HG02852 (cell line): ENCODE measurements at regions not wholly inside any gene's neighbourhood (a gene's known extent, or its start where the extent isn't known, plus 50 kb on each side); places are given as distances from the start of the nearest gene placed in this dataset.

ENCODE experiments used
- ATAC-seq: cut with Tn5 transposase; IDR thresholded peaks from one replicate; pipeline ENCODE4 v1.9.1; 2021; ENCODE audit warnings: mild to moderate bottlenecking, moderate library complexity; ENCODE audit not compliant: unreplicated experiment

DNA sequence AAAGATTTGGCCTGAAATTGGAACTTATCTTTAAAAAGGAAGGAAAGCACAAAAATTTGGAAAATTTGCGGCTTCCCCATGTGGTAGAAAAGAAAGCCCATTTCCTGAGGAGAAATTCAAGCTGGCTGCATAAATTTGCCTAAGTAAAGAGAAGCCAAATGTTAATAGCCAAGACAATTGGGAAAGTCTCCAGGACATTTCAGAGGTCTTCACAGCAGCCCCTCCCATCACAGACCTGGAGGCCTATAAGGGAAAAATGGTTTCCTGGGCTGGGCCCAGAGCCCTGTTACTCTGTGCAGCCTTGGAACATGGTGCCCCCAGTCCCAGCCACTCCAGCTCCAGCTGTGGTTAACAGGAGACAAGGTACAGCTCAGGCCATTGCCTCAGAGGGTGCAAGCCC lies 736.5 kb downstream of the HACE1 start:
- no peak for ATAC-seq

- no peak for ATAC-seq
Measured at GRCh38 chr6:104118274-104118673, 741.4 kb downstream of the HACE1 start.

DNA sequence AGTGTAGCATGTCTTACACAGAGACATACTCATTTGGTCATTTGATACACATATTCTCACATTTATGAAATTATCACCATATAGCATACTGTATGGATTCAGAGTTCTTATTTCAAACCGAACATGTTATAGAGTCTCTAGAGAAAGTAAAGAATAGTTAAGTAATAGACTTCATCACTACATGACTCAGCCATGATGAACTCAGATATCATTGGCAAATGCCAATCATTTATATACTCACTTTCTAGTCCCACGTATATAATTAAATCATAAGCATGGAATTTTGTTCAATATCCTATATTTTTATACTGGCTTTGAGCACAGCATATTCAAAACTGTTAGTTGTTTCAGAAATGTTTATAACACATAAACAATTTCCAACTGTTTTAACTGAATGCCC lies 749.9 kb downstream of the HACE1 start:
- ATAC-seq = no peak

DNA sequence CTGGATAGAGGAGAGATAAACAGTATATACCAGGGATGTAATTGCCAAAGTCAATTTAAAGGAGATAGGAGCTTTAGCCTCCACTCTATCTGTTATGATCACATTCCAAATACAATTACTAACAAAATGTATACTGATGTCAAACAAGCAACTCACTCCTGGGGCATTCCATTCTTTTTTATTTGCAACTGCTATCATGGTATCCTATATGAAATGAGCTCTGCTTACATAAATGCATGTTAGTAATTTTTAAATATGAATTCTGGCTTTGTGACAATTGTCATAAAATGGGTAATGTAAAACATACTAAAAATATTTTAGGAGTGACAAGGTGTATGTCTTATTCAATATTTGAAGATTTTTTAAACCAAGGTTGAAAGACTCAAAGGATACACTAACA lies 751.1 kb downstream of the HACE1 start:
- ATAC-seq = no peak

DNA sequence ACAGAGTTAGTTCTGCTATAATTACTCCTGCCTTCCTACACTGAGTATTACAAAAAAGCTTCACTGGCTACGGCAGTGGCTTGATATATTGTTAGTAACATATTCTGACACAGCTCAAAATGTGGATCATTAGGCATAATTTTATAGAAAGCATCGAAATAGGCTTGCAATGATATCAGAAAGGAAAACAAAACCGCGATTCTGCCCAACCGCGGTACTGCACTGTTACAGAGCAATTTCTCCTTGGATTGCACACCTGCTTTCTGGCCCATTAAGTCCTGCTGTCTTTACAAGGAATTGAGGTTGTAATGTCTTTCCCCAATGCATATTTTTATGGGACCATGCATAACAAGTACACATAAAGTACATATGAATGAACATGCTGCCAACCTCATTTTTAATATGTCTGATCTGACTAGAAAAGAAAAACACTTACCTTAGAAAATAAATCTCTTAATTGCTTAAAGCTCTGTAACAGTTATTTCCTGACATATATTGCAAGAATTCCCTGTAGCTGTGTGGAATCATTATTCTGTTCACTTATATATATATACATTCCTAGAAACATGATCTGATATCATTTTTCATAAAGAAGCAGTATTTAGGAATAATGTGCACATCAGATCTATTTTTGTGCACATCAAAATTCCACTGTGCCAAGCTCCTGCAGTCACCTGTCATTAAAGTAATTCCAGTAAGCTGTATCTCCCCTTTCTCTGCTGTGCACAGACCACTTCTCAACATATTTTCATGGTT lies 763.9 kb downstream of the HACE1 start:
- no peak for ATAC-seq

DNA sequence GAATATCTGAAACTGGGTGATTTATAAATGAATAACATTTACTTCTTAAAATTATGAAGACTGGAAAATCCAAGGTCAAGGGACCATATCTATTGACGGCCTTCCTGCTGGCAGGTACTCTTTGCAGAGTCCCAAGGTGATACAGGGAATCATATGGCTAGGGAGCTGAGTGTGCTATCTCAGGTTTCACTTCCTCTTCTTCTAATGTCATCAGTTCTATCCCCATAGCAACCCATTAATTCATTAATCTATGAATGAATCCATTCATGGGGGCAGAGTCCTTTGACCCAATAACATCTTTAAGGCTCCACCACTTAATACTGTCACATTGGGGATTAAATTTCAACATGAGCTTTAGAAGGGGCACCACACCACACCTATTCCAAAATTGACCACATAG lies 772.0 kb downstream of the HACE1 start:
- ATAC-seq = no peak

GRCh38 chr6:104068281-104068680 lies 791.4 kb downstream of the HACE1 start:
- ATAC-seq = no peak

- no peak for ATAC-seq
Measured at GRCh38 chr6:104064876-104065275, 794.8 kb downstream of the HACE1 start.

GRCh38 chr6:104050455-104050854 lies 809.3 kb downstream of the HACE1 start:
- no peak for ATAC-seq

DNA sequence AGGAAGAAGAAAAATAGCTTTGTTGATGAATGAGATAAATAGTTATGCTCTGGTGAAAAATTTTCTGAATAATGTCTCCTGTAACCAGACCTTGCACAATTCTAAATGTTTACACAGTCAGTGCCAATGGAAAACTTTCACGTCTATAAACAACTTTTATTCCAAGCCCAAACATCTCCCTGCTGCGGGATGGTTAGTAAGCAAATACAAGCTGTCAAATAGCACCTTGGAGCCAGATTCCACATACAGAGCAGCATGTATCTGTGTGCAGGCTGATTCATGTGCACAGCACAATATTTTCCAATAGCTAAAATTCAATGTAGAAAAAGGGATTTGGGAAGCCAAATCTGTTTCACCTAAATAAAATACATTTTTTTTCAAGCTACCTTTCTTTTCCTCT lies 813.3 kb downstream of the HACE1 start:
- no peak for ATAC-seq

DNA sequence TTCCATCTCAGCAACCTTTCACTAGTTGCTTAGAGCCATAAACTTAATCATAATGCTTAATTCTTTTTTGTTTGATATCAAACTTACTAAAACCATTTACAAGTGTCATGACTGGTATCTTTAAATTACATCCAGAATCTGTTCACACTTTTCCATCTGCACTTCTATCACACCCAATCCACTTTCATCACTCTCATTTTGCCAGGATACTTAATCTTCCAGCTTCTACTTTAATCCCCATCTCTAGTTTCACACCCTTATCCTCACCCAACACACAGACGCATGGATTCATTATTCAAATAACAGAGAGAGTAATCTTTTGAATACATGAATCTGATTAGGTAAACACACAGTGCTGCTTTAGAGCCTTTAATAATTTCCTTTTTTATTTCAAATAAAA lies 828.4 kb downstream of the HACE1 start:
- ATAC-seq = no peak

DNA sequence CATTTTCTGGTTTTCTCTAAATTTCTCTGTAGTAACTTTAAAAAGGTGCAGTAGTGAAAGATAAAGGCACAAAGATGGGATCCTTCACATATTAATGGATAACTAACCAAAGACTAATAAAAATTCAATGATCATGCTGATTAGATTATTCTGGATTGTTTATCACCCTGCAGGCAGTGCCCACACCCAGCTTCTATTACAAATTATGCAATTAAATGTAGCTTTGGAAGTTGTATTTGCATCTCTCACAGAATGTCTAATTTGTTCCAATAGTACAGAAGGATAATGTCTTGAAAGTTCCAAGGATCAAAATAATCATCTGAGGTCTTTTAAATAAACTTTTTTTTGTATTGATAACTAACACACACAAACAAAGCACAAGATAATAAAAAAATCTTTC lies 837.6 kb downstream of the HACE1 start:
- no peak for ATAC-seq

DNA sequence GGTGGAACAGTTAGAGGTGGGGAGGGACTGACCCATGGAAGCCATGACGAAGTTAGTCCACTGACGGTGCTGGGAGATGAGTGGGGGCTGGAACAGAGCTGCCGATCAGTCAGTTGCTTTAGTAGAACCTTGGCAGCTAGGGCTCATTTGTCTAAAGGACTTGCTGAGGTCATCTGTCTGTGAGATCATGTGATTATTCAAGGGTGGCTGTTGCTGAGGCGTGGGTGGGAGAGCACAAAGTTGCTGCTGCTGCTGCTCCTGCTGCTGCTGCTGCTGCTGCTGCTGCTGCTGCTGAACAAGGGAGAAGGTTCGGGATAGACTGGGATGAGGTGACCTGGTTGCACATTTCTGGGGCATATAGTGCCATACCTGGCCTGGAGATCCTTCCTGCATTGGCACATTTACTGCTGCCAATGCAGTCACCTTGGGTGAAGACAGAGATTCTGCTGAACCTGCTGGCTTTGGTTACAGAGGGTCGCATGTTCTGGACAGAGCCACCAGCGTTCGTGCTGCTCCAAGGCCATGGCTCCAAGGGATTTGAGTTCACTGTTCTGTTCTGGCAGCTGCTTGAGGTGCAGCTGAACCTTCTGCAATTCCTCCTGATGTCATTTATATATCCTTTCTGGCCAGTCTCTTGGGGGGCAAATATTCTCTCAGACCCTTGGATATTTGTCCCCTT lies 840.5 kb downstream of the HACE1 start:
- no peak for ATAC-seq

GRCh38 chr6:104017410-104018381 lies 842.0 kb downstream of the HACE1 start:
- no peak for ATAC-seq

GRCh38 chr6:104014163-104014959 lies 845.4 kb downstream of the HACE1 start:
- no peak for ATAC-seq

DNA sequence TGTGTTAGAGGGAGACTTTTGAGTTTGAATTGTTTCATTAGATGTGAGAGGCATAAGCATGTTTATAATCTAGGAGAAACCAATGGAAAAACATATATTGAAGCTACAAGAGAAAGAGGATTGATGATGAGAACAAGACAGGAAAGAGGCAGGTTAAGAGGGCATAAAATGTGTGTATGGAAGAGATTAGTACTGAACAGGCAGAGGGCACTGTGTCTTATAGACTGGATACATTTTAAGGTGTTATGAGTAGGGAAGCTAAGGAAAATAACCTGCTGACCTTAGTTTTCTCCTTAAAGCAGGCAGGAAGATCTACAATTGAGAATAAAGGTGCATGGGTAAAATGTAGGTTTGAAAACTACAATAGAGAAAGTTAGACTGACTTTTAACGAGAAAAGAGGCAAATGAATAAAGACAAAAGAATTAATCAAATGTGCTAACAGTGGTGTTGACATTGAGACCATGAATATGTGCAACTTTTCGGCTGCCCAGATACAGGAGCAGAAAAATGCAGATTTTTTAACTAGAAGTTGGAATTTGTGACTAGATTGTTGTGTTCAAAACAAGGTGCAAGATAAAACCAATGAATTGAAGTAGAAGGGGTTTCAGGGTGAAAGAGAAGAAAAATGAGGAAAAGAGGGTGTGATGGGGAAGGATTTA lies 846.3 kb downstream of the HACE1 start:
- ATAC-seq = no peak

DNA sequence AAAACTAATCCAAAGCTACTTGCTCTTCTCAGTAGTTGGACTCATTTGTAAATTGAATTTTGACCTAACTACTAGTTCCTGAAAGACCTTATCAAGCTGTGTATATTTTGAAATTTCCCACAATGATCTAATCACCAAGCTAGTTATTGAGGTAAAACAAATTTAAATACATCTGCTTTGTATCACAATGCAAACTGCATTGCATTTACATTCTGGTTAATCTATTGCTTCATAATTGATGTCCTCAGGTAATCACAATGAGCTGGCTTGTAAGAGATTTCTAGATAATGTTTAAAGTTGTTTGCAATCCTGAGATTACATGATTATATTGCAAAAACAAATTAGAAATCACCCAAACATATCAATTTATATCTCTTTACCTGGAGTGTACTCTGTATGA lies 848.8 kb downstream of the HACE1 start:
- ATAC-seq = no peak

- ATAC-seq = no peak
Measured at GRCh38 chr6:104003803-104004516, 855.8 kb downstream of the HACE1 start.

DNA sequence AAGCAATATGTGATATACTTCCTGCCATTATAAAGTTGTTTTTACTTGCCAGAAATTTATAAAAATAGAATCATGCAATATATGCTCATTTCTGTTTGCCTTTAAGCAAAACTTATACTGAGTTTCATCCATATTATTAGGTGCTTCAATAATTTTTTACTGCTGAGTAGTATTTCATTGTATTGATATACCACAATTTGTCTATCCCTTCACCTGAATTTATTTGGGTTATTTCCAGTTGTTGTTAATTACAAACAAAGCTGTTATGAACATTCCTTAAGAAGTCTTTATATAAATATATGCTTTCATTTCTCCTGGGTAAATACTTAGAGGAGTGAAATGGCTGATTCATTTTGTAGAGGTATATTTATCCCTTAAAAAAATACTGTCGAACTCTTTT lies 864.1 kb downstream of the HACE1 start:
- ATAC-seq = no peak

GRCh38 chr6:103983860-103984259 lies 875.9 kb downstream of the HACE1 start:
- no peak for ATAC-seq
